ENCODE measurements at regions not wholly inside any gene's neighbourhood (a gene's known extent, or its start where the extent isn't known, plus 50 kb on each side); places are given as distances from the start of the nearest gene placed in this dataset.
A peak's percentile ranks its signal among the peaks of the same experiment; 100 is the strongest.

DNA sequence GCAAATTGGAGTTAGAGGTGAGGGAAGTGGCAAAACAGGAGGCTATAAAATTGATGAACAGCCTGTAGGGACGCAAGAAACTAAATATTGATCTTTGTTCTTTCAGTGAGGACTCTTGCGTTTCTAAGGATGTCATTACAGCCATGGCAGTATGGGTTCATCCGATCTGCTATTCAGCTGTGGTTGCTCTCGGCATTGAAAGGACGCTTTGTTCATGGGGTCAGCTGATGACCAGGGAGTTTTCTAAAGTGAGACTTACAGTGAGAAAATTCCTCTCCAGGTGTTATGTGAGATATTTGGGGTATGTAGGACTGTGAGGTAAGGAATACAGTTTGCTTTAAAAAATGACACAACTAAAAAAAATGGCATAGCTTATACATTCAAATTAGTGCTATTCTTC is 52.7 kb upstream of the PELI1 start:
- TF ChIP-seq, protein P1, sequence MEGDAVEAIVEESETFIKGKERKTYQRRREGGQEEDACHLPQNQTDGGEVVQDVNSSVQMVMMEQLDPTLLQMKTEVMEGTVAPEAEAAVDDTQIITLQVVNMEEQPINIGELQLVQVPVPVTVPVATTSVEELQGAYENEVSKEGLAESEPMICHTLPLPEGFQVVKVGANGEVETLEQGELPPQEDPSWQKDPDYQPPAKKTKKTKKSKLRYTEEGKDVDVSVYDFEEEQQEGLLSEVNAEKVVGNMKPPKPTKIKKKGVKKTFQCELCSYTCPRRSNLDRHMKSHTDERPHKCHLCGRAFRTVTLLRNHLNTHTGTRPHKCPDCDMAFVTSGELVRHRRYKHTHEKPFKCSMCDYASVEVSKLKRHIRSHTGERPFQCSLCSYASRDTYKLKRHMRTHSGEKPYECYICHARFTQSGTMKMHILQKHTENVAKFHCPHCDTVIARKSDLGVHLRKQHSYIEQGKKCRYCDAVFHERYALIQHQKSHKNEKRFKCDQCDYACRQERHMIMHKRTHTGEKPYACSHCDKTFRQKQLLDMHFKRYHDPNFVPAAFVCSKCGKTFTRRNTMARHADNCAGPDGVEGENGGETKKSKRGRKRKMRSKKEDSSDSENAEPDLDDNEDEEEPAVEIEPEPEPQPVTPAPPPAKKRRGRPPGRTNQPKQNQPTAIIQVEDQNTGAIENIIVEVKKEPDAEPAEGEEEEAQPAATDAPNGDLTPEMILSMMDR (IDR thresholded peaks at IDR 0.05; ENCODE audit: unreplicated experiment) = no peak
- DNase-seq (ENCODE audit: low spot score in 2 of 2, unreplicated experiment in 2 of 2) = no peak
- Mint-ChIP-seq H3K9me3 (peaks cover 5% of the 10 kb centered on the region), H3K27ac (no peak overlapping the region), H3K4me1 (peaks cover 38% of the 10 kb centered on the region), H3K4me3 (no peak overlapping the region), H3K36me3 (no peaks in the 10 kb centered on the region), H3K27me3 (ENCODE audit: low read depth) (no peaks in the 10 kb centered on the region)

DNA sequence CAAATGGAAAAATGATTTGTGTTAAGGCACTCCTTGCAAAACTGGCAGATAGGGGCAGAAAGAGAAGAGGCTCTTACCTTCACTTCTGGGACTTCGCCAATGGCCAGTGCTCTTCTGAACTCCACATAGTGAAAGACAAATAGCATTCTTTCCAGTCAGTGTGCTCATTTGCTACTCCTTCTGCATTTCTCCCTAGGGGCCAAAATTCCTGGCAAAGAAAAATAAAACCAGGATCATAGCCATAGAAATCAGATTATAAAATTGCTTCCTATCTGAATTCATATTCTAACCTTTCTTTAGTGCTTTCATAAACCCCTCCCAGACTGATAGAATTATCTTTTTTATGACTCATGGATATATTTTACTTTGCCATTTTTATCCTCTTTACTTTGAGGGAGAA is 56.9 kb upstream of the PELI1 start:
- Mint-ChIP-seq H3K4me3 (no peak overlapping the region), H3K9me3 (peaks cover 5% of the 10 kb centered on the region), H3K27ac (peak overlapping the region; percentile 77), H3K36me3 (no peaks in the 10 kb centered on the region), H3K27me3 (ENCODE audit: low read depth) (no peaks in the 10 kb centered on the region), H3K4me1 (peaks cover 68% of the 10 kb centered on the region)
- TF ChIP-seq, protein P1 (IDR thresholded peaks at IDR 0.05; ENCODE audit: unreplicated experiment) = no peak
- no peak for DNase-seq (ENCODE audit: low spot score in 2 of 2, unreplicated experiment in 2 of 2)

DNA sequence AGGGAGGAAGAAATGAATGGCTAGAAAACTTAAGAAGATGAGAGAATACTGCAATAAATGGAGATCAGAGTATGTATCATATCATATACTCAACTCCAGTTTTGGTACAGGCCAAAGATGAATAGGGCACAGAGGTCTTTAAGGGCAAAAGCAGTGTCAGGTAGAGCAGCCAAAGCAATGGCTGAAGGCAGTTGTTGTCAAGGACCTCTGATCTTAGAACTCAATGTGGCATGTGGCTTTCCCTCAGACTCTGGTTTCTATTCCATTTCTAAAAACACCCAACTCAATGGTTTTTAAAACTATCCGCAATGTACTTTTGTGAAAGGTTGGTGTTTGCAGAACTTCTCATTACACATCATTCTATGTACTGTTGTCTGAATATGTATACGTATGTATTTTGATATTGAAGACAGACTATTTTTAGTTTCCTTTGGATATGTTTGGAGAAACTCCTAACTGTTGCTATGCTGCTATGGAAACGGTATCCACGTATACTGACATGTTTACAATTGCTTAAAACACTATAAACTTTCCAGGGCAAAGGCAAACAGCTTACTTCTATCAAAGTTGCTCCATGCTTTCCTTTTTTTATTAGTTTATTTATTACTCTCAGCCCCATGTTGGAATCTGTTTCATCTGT is 58.1 kb upstream of the PELI1 start:
- Mint-ChIP-seq H3K27me3 (ENCODE audit: low read depth) (no peaks in the 10 kb centered on the region), H3K9me3 (peaks cover 5% of the 10 kb centered on the region), H3K4me1 (peaks cover 63% of the 10 kb centered on the region), H3K4me3 (no peak overlapping the region), H3K27ac (peak overlapping the region; percentile 97), H3K36me3 (no peaks in the 10 kb centered on the region)
- DNase-seq (ENCODE audit: low spot score in 2 of 2, unreplicated experiment in 2 of 2) = no peak
- TF ChIP-seq, protein P1 (IDR thresholded peaks at IDR 0.05; ENCODE audit: unreplicated experiment) = no peak

DNA sequence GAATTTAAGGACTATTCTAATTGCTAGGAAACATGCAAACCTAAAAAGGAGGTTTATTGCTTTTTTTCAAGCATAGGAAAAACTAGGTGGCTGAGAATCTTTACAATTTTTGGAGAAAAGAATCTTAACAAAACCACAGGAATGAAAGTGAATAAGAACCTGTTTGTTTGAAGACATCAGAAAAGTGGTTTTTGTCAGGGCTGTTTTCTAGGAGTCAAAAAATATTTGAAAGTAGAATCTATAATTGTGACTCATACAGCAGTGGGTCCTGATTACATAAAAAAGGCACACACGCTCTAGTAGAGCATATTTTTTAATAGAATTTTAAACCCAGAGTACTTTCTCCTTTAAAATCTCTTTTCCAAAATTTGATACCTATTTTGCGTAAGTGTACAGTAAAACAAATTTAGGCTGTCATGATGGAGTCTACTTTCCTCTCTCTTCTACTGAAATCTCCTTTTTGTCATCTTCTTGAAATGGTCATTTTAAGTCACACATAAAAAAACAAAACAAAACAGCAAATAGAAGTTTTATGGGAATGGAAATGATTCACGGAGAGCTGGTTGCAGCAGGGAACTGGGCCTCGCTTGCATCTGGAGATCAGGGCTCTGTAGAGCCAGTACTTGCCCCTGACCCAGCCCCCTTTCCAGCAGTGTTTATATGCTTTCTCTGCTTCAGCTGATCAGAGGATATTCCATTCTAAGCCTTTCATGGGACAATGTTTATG is 59.1 kb upstream of the PELI1 start:
- Mint-ChIP-seq H3K27ac (peak overlapping the region; percentile 97), H3K4me3 (peak overlapping the region; percentile 35), H3K36me3 (no peaks in the 10 kb centered on the region), H3K27me3 (ENCODE audit: low read depth) (no peaks in the 10 kb centered on the region), H3K4me1 (peaks cover 59% of the 10 kb centered on the region), H3K9me3 (peaks cover 5% of the 10 kb centered on the region)
- DNase-seq (ENCODE audit: low spot score in 2 of 2, unreplicated experiment in 2 of 2) = no peak
- TF ChIP-seq, protein P1 (IDR thresholded peaks at IDR 0.05; ENCODE audit: unreplicated experiment) = no peak

DNA sequence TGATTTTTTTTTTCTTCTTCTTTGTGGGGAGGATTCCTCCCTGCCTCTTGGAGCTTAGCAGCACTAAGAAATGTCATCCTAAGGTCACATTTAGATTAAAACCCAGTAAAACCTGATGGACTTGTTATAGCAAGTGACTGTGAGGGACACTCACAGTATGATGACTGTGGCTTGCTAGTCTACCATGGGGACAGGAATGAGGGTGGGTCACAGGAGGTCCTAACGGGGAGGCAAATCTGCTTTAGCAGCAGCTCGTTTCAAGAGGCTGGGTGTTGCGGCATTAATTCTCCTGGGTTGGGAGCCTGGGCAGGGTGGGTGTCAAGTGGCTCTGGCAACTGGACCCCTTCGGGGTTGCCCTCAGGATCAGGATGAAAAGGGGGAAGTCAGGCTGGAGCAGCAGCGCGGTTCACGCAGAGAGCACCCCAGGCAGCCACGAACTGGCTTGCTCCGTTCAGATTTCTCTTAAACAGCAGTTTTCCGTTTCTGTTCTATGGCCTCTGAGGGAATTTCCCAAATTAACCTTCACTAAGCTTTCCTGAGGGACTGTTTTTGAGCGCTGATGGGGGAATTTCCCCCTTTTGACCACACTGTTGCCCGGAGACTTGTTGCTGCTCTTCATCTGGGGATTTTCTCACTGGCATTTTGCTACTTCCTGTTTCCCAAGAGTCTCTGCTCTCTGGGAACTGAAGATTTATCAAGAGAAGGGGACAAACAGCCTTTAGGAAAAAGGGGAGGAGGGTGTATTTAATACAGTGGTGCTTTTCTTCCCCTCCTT is 59.8 kb upstream of the PELI1 start:
- H3K4me3 Mint-ChIP-seq = peak overlapping the region; percentile 35
- H3K36me3 Mint-ChIP-seq = no peaks in the 10 kb centered on the region
- TF ChIP-seq, protein P1 (IDR thresholded peaks at IDR 0.05; ENCODE audit: unreplicated experiment) = no peak
- DNase-seq (ENCODE audit: low spot score in 2 of 2, unreplicated experiment in 2 of 2) = peak in 1 of 2 experiments; percentile 42
- H3K27me3 Mint-ChIP-seq (ENCODE audit: low read depth) = no peaks in the 10 kb centered on the region
- H3K9me3 Mint-ChIP-seq = peaks cover 5% of the 10 kb centered on the region
- H3K4me1 Mint-ChIP-seq = peaks cover 57% of the 10 kb centered on the region
- peak overlapping the region; percentile 97 for H3K27ac Mint-ChIP-seq
